Suprapubic skin (tissue), 4 donors: ENCODE measurements at regions not wholly inside any gene's neighbourhood (a gene's known extent, or its start where the extent isn't known, plus 50 kb on each side); places are given as distances from the start of the nearest gene placed in this dataset.

ENCODE experiments used
- POLR2A ChIP-seq, 2 donors: fragments of 450-650 bp; IDR thresholded peaks; one replicate each; pipeline ENCODE4 v1.6.1; 2017; ENCODE audit warnings: antibody characterized with exemption in 2 of 2, mild to moderate bottlenecking in 2 of 2, moderate library complexity in 2 of 2
- POLR2AphosphoS5 ChIP-seq, 3 donors: sonication (generic); formaldehyde crosslinking; IDR thresholded peaks; one replicate each; pipeline ENCODE4 v1.6.1; 2017; ENCODE audit warnings: antibody characterized with exemption in 3 of 3
- TF ChIP-seq, protein P1 (sequence below), 2 donors: fragments of 200-600 bp in 1 of 2; fragments of 450-650 bp in 1 of 2; sonication (generic) in 1 of 2; IDR thresholded peaks; one replicate each; pipeline ENCODE4 v1.5.1; 2016 to 2019; ENCODE audit warnings: antibody characterized with exemption in 2 of 2, mild to moderate bottlenecking in 1 of 2, moderate library complexity in 1 of 2

DNA sequence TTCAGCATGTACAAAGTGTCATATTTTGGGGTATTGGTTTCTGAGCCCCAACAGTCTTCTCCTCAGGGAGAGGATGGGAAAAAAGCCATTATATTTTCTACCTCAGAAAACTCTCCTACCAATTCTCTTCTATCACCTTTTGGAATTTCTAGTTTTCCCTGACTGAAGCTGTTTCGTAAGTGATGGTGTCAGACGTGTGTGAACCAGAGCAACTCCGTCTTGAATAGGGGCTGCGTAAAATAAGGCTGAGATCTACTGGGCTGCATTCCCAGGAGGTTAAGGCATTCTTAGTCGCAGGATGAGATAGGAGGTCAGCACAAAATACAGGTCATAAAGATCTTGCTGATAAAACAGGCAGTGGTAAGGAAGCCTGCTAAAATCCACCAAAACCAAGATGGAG lies 197.3 kb upstream of the C9orf72 start:
- TF ChIP-seq POLR2A (IDR thresholded peaks at IDR 0.05) = no peak
- TF ChIP-seq POLR2AphosphoS5 (IDR thresholded peaks at IDR 0.05) = no peak
- TF ChIP-seq, protein P1, sequence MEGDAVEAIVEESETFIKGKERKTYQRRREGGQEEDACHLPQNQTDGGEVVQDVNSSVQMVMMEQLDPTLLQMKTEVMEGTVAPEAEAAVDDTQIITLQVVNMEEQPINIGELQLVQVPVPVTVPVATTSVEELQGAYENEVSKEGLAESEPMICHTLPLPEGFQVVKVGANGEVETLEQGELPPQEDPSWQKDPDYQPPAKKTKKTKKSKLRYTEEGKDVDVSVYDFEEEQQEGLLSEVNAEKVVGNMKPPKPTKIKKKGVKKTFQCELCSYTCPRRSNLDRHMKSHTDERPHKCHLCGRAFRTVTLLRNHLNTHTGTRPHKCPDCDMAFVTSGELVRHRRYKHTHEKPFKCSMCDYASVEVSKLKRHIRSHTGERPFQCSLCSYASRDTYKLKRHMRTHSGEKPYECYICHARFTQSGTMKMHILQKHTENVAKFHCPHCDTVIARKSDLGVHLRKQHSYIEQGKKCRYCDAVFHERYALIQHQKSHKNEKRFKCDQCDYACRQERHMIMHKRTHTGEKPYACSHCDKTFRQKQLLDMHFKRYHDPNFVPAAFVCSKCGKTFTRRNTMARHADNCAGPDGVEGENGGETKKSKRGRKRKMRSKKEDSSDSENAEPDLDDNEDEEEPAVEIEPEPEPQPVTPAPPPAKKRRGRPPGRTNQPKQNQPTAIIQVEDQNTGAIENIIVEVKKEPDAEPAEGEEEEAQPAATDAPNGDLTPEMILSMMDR (IDR thresholded peaks at IDR 0.05) = no peak
